ENCODE measurements at regions not wholly inside any gene's neighbourhood (a gene's known extent, or its start where the extent isn't known, plus 50 kb on each side); places are given as distances from the start of the nearest gene placed in this dataset.

DNA sequence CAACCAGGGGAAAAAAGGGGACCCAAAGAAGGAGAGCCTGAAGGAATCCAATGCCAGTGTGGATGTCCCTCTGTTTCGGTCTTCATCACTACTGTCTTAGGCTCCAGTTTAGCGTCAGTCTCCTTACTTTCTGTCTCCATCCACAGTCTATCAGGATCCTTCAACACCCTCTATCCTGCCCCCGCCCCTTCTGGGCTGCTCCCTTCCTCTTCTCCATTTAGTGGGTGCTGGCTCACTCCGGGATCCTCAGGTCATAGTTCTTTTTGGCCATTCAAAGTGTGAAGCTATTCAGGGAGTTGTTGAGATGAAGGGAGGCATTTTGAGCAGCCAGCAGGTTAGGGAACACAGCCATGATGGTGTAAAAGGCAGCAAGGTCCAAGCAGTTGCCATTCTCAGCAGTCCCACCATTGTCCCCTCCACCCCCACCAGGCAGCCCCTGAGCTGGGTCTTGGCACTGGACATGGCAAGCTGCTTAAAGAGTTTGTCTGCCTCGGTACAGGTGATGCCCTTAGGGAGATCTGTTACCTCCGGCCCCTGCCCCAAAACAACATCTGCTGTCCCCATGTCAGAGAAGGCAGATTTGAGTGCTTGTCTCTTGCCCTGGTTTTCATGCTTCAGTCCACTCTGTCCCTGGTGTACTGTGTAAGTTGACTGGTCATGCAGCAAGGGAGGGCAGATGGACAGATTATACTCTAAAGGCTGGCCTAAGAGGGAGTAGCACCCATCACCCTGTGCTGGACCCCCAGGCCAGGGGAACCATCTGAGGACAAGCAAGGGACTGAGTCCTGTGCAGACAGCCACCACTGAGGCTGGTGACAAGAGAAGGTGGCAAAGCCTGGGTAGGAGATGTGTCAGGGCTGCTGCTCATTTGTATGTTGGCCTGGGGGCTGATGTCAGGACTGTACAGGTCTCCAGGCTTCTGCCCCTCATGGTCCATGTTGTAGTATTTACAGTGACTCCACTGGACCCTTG, 842.0 kb downstream of the HACE1 start:
- no peak for DNase-seq

DNA sequence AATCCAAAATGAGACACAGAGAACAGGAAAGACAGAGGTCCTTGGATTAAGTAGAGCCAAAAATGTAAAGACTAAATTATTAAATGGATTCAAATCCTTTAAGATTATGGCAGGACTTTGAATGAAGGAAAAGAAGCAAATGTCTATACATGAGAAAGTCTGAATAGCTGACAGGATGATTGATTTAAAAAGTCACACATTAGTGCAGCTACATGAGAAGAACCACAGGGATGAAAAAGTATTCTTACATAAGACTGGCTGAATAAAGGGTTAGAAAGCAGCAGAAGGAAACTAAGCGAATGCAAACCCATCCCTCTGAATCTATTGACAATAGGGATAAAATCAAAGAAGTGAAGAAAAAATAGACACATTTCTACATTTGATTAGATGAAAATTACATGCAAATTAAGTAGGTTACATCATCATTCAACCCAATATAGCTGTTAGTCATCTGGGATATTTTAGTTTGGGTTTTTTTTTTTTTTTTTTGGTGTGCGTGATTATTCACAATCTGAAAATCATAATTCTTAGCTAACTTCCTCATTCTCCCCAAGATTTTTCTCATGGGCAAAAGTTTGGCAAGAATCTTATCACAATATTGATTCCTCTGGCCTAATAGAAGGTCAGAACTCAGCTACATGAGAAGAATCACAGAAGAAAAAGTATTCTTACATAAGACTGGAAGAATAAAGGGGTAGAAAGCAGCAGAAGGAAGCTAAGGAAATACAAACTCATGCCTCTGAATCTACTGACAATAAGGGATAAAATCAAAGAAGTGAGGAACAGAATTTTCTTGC, 845.4 kb downstream of the HACE1 start:
- DNase-seq, result no peak

DNA sequence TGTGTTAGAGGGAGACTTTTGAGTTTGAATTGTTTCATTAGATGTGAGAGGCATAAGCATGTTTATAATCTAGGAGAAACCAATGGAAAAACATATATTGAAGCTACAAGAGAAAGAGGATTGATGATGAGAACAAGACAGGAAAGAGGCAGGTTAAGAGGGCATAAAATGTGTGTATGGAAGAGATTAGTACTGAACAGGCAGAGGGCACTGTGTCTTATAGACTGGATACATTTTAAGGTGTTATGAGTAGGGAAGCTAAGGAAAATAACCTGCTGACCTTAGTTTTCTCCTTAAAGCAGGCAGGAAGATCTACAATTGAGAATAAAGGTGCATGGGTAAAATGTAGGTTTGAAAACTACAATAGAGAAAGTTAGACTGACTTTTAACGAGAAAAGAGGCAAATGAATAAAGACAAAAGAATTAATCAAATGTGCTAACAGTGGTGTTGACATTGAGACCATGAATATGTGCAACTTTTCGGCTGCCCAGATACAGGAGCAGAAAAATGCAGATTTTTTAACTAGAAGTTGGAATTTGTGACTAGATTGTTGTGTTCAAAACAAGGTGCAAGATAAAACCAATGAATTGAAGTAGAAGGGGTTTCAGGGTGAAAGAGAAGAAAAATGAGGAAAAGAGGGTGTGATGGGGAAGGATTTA, 846.3 kb downstream of the HACE1 start:
- no peak for DNase-seq

DNA sequence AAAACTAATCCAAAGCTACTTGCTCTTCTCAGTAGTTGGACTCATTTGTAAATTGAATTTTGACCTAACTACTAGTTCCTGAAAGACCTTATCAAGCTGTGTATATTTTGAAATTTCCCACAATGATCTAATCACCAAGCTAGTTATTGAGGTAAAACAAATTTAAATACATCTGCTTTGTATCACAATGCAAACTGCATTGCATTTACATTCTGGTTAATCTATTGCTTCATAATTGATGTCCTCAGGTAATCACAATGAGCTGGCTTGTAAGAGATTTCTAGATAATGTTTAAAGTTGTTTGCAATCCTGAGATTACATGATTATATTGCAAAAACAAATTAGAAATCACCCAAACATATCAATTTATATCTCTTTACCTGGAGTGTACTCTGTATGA, 848.8 kb downstream of the HACE1 start:
- DNase-seq, result no peak

DNA sequence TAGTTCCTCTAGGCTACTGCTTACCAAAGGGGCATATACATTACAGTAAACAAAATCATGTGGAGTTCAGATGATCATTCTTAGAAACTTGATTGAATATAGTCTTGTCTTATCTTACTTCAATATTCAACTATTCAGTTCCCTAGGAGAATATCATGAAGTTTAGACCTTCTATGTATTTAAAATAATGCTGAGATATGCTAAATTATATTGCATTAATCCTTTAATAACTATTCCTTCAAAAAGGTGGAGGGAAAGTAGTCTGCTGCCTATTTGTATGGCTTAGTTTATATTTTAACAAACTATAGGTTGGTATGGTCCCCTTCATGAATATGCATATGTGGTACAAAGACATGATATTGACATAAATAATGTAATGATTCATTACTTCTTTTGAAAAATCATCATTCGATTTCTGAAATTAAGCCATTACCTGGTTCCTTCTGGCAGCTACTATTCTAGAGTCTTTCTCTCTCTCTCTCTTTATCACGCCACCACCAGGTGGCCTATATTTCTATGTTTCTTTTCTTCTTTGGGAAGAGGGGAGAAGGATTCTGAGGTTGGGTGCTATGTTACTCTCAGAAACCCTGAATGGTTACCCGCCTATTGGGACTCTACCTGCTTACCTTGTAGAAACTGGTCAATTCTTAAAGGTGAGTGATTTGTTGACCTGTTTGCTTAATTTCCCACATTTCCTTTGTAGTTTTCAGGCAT, 855.8 kb downstream of the HACE1 start:
- no peak for DNase-seq

DNA sequence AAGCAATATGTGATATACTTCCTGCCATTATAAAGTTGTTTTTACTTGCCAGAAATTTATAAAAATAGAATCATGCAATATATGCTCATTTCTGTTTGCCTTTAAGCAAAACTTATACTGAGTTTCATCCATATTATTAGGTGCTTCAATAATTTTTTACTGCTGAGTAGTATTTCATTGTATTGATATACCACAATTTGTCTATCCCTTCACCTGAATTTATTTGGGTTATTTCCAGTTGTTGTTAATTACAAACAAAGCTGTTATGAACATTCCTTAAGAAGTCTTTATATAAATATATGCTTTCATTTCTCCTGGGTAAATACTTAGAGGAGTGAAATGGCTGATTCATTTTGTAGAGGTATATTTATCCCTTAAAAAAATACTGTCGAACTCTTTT, 864.1 kb downstream of the HACE1 start:
- no peak for DNase-seq

DNA sequence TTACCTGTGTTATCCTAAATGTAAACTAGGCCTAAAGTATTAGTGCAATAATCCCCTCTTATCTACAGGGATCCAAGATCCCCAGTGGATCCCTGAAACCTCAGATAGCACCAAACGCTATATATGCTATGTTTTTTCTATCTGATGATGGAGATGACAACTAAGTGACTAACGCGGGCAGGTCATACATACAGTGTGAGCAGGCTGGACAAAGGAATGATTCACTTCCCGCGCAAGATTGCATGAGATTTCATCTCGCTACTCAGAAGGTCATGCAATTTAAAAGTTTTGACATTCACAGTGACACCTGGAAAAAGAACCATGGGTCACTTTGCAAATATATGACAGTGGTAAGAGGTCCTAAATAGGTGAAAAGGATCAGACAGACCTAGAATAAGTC, 875.9 kb downstream of the HACE1 start:
- no peak for DNase-seq

DNA sequence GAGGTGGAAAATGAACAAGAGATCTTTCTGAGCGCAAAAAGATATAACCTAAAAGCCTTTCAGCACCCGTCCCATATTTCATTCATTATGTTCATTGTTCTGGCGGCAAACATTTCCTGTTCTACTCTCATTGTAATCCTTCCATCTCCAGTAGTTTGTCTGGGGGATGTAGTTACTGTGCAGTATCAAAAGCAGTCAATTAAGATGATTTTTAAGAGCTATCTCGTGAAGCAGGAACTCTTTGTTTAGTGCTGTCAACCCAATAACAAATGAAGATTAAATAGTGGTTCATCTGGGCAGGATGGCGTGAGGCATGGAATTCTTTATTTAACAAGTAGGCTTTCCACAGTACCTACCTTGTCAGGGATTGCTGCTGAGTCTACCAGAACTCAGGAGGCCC, 876.7 kb downstream of the HACE1 start:
- no peak for DNase-seq

DNA sequence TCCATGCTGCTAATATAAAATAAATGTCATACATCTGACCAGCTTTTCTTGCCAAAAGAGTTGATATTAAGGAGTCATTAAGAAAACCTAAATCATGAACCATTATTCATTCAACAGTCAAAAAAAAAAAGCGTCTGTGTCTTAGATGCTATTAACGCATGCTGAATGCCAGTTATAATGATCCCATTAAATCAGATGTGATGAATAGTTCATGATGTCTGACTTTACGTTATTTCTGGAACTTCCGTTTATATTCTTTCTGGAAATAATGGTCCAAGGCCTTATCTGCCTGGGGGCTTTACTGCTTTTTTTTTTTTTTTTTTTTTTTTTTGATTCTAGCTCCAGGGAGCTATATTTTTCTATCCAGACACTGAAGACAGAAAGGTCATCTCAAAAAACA, 877.1 kb downstream of the HACE1 start:
- no peak for DNase-seq

DNA sequence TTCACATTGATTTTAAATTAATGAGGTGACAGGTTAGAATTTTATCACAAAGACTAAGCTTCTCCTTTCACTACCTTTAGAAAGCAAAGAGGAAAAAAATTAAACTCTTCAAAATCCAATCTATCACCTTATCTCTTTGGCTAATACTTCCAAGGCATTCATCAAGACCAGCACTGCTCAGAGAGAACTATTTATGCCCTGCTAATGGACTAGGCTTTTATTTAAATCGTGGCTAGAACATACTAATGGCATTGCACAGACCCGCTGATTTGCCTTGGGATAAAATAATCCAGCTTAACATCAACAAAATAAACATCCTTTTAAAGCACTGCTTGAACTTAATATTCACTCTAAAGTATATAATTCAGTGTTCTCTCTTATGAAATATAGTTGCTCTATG, 880.4 kb downstream of the HACE1 start:
- DNase-seq, result no peak

DNA sequence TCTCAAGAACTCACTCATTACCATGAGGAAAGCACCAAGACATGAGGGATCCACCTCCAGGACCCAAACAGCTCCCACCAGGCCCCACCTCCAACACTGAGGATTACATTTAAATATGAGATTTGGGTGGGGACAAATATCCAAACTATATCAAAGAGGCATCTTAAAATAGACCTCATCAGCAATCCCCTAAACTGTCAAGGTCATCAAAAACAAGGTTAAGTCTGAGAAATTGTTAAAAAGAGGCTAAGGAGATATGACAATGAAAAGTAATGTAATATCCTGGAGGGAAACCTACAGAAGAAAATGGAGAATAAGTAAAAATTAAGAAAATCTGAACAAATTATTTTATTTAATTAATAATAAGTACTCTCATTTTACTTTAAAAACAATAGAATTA, 922.3 kb downstream of the HACE1 start:
- no peak for DNase-seq

DNA sequence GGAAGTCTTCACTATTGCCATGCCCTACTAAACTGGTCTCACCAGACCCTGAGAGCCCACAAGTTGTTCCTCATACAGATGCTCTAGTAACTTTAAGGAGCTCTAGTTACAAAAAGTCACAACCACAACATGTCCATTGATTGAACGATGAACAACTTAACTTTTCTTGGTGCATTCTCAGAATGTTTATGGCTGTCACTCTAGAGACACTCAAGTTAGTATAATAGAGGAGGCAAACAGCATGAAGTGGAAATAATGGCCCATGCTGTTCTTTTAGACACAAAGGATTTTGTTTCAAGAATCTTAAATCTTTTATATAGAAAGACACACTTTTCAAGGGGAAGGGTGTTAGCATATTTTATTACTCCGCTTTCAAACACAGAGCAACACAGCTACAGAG, 934.4 kb downstream of the HACE1 start:
- no peak for DNase-seq

DNA sequence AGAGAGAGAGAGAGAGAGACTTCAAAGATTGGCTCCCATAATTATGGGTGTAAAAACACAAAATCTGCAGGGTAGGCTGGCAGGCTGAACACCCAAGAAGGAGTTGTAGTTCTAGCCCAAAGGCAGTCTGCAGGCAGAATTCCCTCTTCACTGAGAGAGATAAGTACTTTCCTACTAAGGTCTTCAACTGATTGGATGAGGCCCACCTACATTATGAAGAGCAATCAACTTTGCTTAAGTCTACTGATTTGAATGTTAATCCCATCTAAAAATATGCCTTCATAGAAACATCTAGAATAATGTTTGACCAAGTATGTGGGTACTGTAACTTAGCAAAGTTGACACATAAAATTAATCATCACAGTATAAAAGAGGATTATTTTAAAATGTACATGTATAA, 949.7 kb downstream of the HACE1 start:
- no peak for DNase-seq

DNA sequence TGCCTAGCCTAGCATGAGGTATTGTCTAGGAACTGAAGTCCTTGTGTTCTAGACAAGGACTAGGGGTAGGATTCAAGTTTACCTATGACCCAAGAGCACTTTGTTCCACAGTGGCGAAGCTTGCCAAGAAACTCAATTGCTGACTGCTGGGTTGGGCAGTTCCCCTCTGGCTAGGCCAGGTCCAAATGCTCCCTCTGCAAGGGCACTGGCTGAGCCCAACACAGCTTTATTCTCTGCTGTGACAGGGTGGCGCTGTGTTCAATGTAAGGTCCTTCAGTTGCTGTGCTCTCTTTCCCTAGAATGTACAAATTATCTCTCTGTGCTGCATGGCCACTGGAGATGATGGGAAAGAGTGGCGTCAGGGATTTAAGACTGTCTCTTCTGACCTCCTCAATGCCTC, 950.8 kb downstream of the HACE1 start:
- DNase-seq, result no peak

DNA sequence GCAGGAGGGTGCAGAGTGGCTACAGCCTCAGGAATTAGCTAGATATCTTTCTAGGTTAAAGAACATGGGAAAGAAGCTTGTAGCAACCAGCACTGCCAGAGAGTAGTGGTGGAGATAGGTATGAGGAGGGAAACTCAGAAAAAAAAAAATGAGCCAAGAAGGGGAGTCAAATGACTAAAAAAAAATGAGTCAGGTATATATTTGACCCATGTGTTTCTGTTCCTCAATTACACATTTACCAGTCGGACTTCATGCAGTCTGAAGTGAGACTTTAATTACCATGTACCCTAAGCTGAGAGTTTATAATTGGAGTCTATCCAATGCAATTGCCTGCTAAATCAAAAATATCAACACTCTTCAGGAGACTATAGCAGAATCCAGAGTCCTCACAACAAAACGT, 964.6 kb downstream of the HACE1 start:
- DNase-seq, result no peak

DNA sequence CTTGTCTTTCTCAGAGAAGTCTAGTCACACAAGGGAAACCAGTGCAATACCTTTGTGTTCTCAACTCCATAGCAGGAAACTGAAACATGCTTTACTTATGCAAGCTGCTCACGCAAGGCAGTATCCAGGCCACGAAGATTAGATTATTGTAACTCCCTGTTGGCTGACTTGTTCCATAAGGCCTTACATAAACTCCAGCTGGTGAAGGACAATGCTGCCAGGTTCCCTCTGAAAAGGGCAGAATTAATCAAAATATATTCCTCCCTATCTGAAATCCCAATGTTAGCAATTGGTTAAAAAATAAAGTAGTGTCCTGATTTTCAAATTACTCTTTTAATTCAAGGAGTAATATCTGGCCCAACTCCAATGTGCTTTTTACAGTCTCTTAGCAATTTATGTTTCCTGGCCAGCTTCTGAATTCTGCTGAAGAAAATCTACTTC, 966.6 kb downstream of the HACE1 start:
- no peak for DNase-seq

DNA sequence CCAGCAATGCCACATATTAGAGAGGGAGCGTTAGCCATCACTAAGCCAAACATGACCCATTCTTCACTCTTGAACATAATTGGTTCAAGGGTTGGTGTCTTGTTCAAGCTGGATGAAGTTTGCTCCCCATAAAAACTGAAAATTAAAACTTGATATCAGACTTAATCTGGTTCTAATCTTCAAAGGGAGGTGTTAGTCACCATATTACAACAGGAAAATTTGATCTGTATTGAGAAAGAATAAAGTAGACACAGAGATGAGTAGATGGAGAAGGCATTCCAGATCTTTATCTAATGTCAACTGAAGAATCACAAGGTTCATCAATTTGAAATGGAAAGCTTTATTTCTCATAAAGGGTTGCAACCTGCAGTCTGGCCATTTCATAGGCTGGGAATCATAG, 972.8 kb downstream of the HACE1 start:
- DNase-seq, result no peak

DNA sequence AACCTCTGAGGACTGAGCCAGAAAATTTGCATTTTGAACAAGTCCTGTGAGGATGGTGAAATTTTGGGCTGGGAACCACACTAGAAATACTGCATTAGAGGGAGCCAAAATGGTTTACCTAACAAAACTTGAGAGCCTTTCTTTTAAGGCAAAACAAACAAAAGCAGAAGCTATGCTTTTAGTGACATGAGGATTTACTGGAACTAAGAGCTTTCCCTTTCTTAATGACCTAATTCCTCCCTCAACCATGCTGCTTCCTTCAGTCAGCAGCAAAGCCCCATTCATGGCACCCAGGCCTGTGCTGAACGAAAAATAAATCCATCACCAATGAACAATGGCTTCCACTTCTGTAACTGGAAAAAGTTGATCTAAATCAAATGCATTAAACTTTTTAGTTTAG, 974.3 kb downstream of the HACE1 start:
- no peak for DNase-seq

DNA sequence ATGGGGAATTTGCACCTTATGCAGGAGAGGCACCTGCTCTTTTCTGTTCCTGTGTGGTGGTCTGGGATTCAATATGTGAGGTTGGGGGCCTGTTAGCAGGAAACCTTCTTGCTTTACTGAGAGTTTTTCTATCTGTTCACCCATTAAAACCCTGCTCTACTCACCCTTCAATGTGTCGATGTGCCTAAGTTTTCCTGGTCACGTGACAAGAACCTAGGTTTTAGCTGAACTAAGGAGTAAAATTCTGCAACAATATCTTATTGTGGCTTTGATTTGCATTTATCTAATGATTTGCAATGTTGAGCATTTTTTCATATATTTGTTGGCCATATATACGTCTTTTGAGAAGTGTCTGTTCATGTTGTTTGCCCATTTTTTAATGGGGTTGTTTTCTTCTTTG, 979.9 kb downstream of the HACE1 start:
- no peak for DNase-seq

DNA sequence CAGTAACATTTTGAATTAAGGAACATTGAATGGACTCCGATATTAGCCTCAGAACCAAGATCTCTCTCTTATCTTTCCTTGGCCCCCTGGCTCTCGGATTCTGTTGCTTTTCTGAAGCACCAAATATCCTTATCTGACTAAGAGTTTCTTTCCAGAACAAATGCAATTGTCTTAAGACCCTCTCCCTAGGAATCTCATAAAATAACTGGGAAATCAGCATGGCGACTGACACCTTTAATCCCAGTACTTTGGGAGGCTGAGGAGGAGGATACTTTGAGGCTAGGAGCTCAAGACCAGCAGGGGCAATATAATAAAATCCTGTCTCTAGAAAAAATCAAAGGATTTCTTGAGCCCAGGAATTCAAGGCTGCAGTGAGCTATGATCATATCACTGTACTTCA, 984.5 kb downstream of the HACE1 start:
- DNase-seq, result no peak

DNA sequence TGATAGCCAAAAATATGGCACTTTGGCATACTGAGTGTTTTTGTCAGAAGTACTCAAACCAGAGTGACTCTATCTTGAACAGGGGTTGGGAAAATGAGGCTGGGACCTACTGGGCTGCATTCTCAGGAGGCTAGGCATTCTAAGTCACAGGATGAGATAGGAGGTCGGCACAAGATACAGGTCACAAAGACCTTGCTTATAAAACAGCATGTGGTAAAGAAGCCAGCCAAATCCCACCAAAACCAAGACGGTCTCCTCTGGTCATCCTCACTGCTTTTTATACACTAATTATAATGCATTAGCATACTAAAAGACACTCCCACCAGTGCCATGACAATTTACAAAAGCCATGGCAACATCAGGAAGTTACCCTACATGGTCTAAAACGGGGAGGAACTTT, 985.1 kb downstream of the HACE1 start:
- DNase-seq, result no peak

DNA sequence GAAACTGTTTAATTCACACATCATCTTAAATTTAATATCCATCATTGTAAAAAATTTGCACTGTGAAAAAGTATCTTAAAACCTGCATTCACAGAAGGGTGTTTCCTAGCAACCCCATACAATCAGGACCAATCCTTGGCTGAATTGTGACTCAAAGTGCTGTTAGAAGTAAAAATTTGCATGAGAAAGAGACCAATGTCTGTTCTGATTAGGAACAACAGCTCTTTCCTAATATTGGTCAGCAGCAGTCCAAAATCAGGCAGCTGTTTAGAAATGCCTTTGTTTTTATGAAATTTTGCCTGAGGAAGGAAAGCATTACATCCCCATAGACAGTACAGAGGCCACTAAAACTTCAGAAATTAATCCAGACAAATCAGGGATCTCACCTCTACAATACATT, 987.0 kb downstream of the HACE1 start:
- no peak for DNase-seq

DNA sequence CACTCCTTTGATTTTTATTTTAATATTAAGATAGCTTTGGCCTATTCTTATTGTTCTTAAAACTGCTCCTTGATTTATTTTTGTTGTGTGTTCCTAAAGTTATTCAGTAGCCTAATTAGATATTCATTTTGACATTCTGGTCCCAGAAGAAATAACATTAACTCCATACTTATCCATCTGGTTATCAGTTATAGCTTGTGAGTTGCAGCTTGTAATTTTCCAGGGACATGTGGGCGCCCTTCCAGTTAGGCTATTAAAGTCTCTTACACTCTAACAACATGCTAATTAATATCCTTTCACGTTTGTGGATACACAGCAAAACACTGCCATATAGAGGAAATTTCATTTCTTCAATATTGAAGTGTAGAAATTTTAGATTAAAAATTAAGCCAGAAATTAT, 987.5 kb downstream of the HACE1 start:
- DNase-seq, result no peak

Measured in effector CD4-positive, alpha-beta T cell (primary cell).